OCI-LY1 (cell line): ENCODE measurements at regions not wholly inside any gene's neighbourhood (a gene's known extent, or its start where the extent isn't known, plus 50 kb on each side); places are given as distances from the start of the nearest gene placed in this dataset.

ENCODE experiments used
- CTCF ChIP-seq: fragments of 200-600 bp; sonication (generic), shearing (Covaris generic); IDR thresholded peaks from 2 replicates; pipeline ENCODE4 v1.5.1; 2017; ENCODE audit warnings: mild to moderate bottlenecking, antibody characterized with exemption, low read length, moderate library complexity, mixed read lengths
- EZH2 ChIP-seq: fragments of 200-600 bp; sonication (generic), shearing (Covaris generic); IDR thresholded peaks from 2 replicates; pipeline ENCODE4 v1.8.0; 2017; ENCODE audit warnings: borderline replicate concordance, mixed run types, mild to moderate bottlenecking, antibody characterized with exemption, low read length, moderate library complexity, mixed read lengths

GRCh38 chr16:55236655-55237054 is 87.3 kb upstream of the IRX6 start:
- no peak for TF ChIP-seq EZH2
- no peak for TF ChIP-seq CTCF
